ENCODE measurements at regions not wholly inside any gene's neighbourhood (a gene's known extent, or its start where the extent isn't known, plus 50 kb on each side); places are given as distances from the start of the nearest gene placed in this dataset.

- 0 out of 2 replicates have a peak, but pooled peaks have one; percentile 17 for TF ChIP-seq SNAI2 (CRISPR knock-in tag; IDR thresholded peaks at IDR 0.05)
- no peak for TF ChIP-seq OSR1 (CRISPR knock-in tag; IDR thresholded peaks at IDR 0.05)
- TF ChIP-seq TCF4 (CRISPR knock-in tag; IDR thresholded peaks at IDR 0.05; ENCODE audit: borderline replicate concordance), result 0 out of 2 replicates have a peak, but pooled peaks have one; percentile 33
- peak; percentile 88 for TF ChIP-seq ISL1 (CRISPR knock-in tag; IDR thresholded peaks at IDR 0.05)
- TF ChIP-seq ZFP3 (CRISPR knock-in tag; IDR thresholded peaks at IDR 0.05), result no peak
- no peak for TF ChIP-seq ZNF565 (CRISPR knock-in tag; conservative IDR thresholded peaks at IDR 0.05; ENCODE audit: low read depth)
- no peak for TF ChIP-seq ARNTL (CRISPR knock-in tag; IDR thresholded peaks at IDR 0.05; ENCODE audit: borderline replicate concordance, low read depth)
- TF ChIP-seq TOX (CRISPR knock-in tag; IDR thresholded peaks at IDR 0.05; ENCODE audit: borderline replicate concordance), result no peak
- ATAC-seq, result no peak
Observed at GRCh38 chr3:36652104-36652503, 112.2 kb downstream of the DCLK3 start.

DNA sequence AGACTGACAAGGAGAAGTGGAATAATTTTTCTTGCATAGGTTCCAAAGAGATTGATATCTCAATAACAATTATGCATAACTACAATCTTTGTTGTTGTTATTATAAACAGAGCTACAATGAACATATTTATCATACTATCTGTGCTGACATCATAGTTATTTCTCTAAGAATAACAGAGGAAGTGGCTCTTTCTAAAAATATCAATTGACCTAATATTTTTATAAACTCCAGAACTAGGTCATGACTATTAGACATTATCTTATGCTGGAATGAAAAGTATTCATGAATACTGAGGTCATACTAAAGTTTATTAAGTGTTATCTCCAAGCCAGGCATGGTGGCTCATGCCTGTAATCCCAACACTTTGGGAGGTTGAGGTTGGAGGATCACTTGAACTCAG is 114.1 kb downstream of the DCLK3 start:
- ATAC-seq, result peak; percentile 15; the same call in 2 of the 3 replicates
- TF ChIP-seq TOX (CRISPR knock-in tag; IDR thresholded peaks at IDR 0.05; ENCODE audit: borderline replicate concordance) (no peak), RARB (CRISPR knock-in tag; IDR thresholded peaks at IDR 0.05) (no peak), BACH2 (CRISPR knock-in tag; IDR thresholded peaks at IDR 0.05; ENCODE audit: borderline replicate concordance) (no peak), ZFP3 (CRISPR knock-in tag; IDR thresholded peaks at IDR 0.05) (no peak), OSR1 (CRISPR knock-in tag; IDR thresholded peaks at IDR 0.05) (no peak), SNAI2 (CRISPR knock-in tag; IDR thresholded peaks at IDR 0.05) (peak; percentile 77; the same call in 1 of the 2 replicates), PPARA (CRISPR knock-in tag; IDR thresholded peaks at IDR 0.05; ENCODE audit: borderline replicate concordance) (no peak), CSDC2 (CRISPR knock-in tag; IDR thresholded peaks at IDR 0.05) (no peak), CREB5 (CRISPR knock-in tag; IDR thresholded peaks at IDR 0.05; ENCODE audit: low read depth) (peak; percentile 93), PATZ1 (CRISPR knock-in tag; IDR thresholded peaks at IDR 0.05; ENCODE audit: borderline replicate concordance) (no peak), ISL1 (CRISPR knock-in tag; IDR thresholded peaks at IDR 0.05) (peak; percentile 95), GLIS3 (CRISPR knock-in tag; IDR thresholded peaks at IDR 0.05) (no peak), TCF4 (CRISPR knock-in tag; IDR thresholded peaks at IDR 0.05; ENCODE audit: borderline replicate concordance) (no peak), ESRRG (CRISPR knock-in tag; IDR thresholded peaks at IDR 0.05) (no peak; the same call in 1 of the 2 replicates)
- TF ChIP-seq, protein P1, sequence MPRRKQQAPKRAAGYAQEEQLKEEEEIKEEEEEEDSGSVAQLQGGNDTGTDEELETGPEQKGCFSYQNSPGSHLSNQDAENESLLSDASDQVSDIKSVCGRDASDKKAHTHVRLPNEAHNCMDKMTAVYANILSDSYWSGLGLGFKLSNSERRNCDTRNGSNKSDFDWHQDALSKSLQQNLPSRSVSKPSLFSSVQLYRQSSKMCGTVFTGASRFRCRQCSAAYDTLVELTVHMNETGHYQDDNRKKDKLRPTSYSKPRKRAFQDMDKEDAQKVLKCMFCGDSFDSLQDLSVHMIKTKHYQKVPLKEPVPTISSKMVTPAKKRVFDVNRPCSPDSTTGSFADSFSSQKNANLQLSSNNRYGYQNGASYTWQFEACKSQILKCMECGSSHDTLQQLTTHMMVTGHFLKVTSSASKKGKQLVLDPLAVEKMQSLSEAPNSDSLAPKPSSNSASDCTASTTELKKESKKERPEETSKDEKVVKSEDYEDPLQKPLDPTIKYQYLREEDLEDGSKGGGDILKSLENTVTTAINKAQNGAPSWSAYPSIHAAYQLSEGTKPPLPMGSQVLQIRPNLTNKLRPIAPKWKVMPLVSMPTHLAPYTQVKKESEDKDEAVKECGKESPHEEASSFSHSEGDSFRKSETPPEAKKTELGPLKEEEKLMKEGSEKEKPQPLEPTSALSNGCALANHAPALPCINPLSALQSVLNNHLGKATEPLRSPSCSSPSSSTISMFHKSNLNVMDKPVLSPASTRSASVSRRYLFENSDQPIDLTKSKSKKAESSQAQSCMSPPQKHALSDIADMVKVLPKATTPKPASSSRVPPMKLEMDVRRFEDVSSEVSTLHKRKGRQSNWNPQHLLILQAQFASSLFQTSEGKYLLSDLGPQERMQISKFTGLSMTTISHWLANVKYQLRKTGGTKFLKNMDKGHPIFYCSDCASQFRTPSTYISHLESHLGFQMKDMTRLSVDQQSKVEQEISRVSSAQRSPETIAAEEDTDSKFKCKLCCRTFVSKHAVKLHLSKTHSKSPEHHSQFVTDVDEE (CRISPR knock-in tag; IDR thresholded peaks at IDR 0.05), result no peak

DNA sequence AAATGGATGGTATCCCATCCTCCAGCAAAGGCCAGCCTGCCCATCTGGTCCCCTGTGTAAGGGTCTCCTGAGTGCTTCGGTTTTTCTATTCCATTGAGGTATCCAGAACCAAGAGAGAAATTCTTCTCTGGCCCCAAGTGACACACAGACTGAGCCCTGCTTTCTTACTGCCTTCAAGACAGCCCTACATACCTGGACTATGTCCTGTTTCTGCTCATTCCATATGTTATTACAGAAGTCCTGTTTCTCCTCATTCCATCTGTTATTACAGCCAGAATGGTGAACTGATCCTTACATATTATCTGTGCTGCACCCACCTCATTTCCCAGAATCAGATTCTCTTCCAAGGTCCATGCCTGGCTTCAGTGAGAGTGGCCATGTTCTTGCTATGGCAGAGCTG is 115.2 kb downstream of the DCLK3 start:
- ATAC-seq, result peak; percentile 68

More for the DNA sequence above, 115.2 kb downstream of the DCLK3 start:
- no peak for TF ChIP-seq TOX (CRISPR knock-in tag; IDR thresholded peaks at IDR 0.05; ENCODE audit: borderline replicate concordance)
- no peak for TF ChIP-seq TCF4 (CRISPR knock-in tag; IDR thresholded peaks at IDR 0.05; ENCODE audit: borderline replicate concordance)
- TF ChIP-seq ZNF70 (CRISPR knock-in tag; IDR thresholded peaks at IDR 0.05), result no peak
- TF ChIP-seq, protein P1 (CRISPR knock-in tag; IDR thresholded peaks at IDR 0.05), result no peak
- TF ChIP-seq ESRRG (CRISPR knock-in tag; IDR thresholded peaks at IDR 0.05), result no peak
- no peak for TF ChIP-seq PPARA (CRISPR knock-in tag; IDR thresholded peaks at IDR 0.05; ENCODE audit: borderline replicate concordance)

All from SK-N-SH treated with all-trans-retinoic acid at 6 μM for 48 hours (cell line).